OCI-LY1 (cell line): ENCODE measurements at regions not wholly inside any gene's neighbourhood (a gene's known extent, or its start where the extent isn't known, plus 50 kb on each side); places are given as distances from the start of the nearest gene placed in this dataset.

Experiments
- CTCF ChIP-seq: fragments of 200-600 bp; sonication (generic), shearing (Covaris generic); IDR thresholded peaks from 2 replicates; pipeline ENCODE4 v1.5.1; 2017; ENCODE audit warnings: mild to moderate bottlenecking, antibody characterized with exemption, low read length, moderate library complexity, mixed read lengths
- EZH2 ChIP-seq: fragments of 200-600 bp; sonication (generic), shearing (Covaris generic); IDR thresholded peaks from 2 replicates; pipeline ENCODE4 v1.8.0; 2017; ENCODE audit warnings: borderline replicate concordance, mixed run types, mild to moderate bottlenecking, antibody characterized with exemption, low read length, moderate library complexity, mixed read lengths

GRCh38 chrX:93580634-93581033, 92.7 kb downstream of the NAP1L3 start:
- no peak for TF ChIP-seq CTCF
- TF ChIP-seq EZH2: no peak
